ENCODE measurements at regions not wholly inside any gene's neighbourhood (a gene's known extent, or its start where the extent isn't known, plus 50 kb on each side); places are given as distances from the start of the nearest gene placed in this dataset.

DNA sequence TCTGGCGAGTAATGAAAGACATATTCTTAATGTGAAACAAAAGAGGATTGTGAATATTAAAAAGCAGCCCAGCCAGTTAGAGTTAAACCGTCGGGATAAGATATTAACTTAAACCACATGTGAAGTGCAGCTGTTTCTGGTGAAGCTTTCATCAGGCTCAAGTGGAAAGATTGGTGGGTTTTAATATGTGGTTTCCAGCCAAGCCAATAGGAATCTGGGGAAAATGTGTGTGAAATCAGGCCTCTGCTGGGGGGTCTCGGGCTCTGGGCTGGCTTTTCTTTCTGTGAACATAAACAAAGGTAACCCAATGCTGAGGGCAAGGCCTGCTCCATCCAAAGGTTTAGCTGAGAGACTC lies 279.6 kb downstream of the SLC4A3 start:
- TF ChIP-seq, protein P1, sequence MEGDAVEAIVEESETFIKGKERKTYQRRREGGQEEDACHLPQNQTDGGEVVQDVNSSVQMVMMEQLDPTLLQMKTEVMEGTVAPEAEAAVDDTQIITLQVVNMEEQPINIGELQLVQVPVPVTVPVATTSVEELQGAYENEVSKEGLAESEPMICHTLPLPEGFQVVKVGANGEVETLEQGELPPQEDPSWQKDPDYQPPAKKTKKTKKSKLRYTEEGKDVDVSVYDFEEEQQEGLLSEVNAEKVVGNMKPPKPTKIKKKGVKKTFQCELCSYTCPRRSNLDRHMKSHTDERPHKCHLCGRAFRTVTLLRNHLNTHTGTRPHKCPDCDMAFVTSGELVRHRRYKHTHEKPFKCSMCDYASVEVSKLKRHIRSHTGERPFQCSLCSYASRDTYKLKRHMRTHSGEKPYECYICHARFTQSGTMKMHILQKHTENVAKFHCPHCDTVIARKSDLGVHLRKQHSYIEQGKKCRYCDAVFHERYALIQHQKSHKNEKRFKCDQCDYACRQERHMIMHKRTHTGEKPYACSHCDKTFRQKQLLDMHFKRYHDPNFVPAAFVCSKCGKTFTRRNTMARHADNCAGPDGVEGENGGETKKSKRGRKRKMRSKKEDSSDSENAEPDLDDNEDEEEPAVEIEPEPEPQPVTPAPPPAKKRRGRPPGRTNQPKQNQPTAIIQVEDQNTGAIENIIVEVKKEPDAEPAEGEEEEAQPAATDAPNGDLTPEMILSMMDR (IDR thresholded peaks at IDR 0.05), result no peak
- no peak for TF ChIP-seq CREM (CRISPR knock-in tag; IDR thresholded peaks at IDR 0.05)

Measured in WTC11 (cell line).